Activated CD8-positive, alpha-beta T cell treated with anti-CD3 and anti-CD28 coated beads, Interleukin-2, amount 10 ng/mL, durations not matched to agents 7 days and 5 days (primary cell): ENCODE measurements at regions not wholly inside any gene's neighbourhood (a gene's known extent, or its start where the extent isn't known, plus 50 kb on each side); places are given as distances from the start of the nearest gene placed in this dataset.
"Not testable (repeated sequence)": the region's sequence is repeated elsewhere in the genome, so short reads cannot be mapped to it uniquely, and the experiment has no call there.

Source experiments
- ATAC-seq: fragments of 150-1000 bp; cut with Tn5 transposase; one replicate; pipeline ENCODE4 v1.10.0; 2021; ENCODE audit warnings: moderate library complexity
- CTCF ChIA-PET: fragments of 350-600 bp; sonication (Branson Sonifier 250); formaldehyde crosslinking; loops from one replicate; lab custom pipeline; 2021; ENCODE audit warnings: antibody characterized with exemption; lab: Charles Lee
- POLR2A ChIA-PET: fragments of 350-600 bp; sonication (Branson Sonifier 250); formaldehyde crosslinking; loops from one replicate; lab custom pipeline; 2021; ENCODE audit warnings: antibody characterized with exemption; lab: Charles Lee
- DNase-seq: peaks from one replicate; pipeline ENCODE4 v3.0.0-alpha.2; 2020
- H3K27ac Mint-ChIP-seq: one replicate; pipeline ENCODE4 v1.8.0; 2021; ENCODE audit warnings: mild to moderate bottlenecking, mixed read lengths
- H3K27me3 Mint-ChIP-seq: one replicate; pipeline ENCODE4 v1.8.0; 2021; ENCODE audit warnings: low read depth, mixed read lengths
- H3K36me3 Mint-ChIP-seq: one replicate; pipeline ENCODE4 v1.8.0; 2021; ENCODE audit warnings: low read depth, mixed read lengths
- H3K4me1 Mint-ChIP-seq: one replicate; pipeline ENCODE4 v1.8.0; 2021; ENCODE audit warnings: low read depth, mixed read lengths
- H3K4me3 Mint-ChIP-seq: one replicate; pipeline ENCODE4 v1.8.0; 2021; ENCODE audit warnings: mild to moderate bottlenecking, mixed read lengths
- H3K9me3 Mint-ChIP-seq: one replicate; pipeline ENCODE4 v1.8.0; 2022; ENCODE audit warnings: mixed read lengths; ENCODE audit not compliant: insufficient read depth

- H3K4me3 Mint-ChIP-seq = no peak overlapping the region
- ChIA-PET POLR2A (no interaction called here), CTCF (no interaction called here)
These were observed 248.3 kb upstream of the SLITRK1 start for GRCh38 chr13:84130495-84131114.

GRCh38 chr13:84129966-84130365, 247.7 kb upstream of the SLITRK1 start:
- H3K4me1 Mint-ChIP-seq = peaks cover 2% of the 10 kb centered on the region
- ATAC-seq (no peak), DNase-seq (no peak)
- H3K27me3 Mint-ChIP-seq = no peaks in the 10 kb centered on the region
- H3K9me3 Mint-ChIP-seq = no peaks in the 10 kb centered on the region
- POLR2A ChIA-PET = no interaction called here
- no peaks in the 10 kb centered on the region for H3K36me3 Mint-ChIP-seq
- H3K4me3 Mint-ChIP-seq = no peak overlapping the region
- CTCF ChIA-PET = no interaction called here
- H3K27ac Mint-ChIP-seq = no peak overlapping the region

More at GRCh38 chr13:84130495-84131114, 248.3 kb upstream of the SLITRK1 start:
- Mint-ChIP-seq H3K4me1 (peaks cover 4% of the 10 kb centered on the region), H3K36me3 (no peaks in the 10 kb centered on the region), H3K27me3 (no peaks in the 10 kb centered on the region), H3K27ac (no peak overlapping the region), H3K9me3 (no peaks in the 10 kb centered on the region)
- ATAC-seq (no peak), DNase-seq (no peak)

GRCh38 chr13:84127597-84128128, 245.4 kb upstream of the SLITRK1 start:
- no peak overlapping the region for H3K4me3 Mint-ChIP-seq
- peaks cover 3% of the 10 kb centered on the region for H3K4me1 Mint-ChIP-seq
- DNase-seq (no peak), ATAC-seq (no peak)
- no peaks in the 10 kb centered on the region for H3K27me3 Mint-ChIP-seq
- CTCF ChIA-PET = no interaction called here
- H3K27ac Mint-ChIP-seq = no peak overlapping the region
- no peaks in the 10 kb centered on the region for H3K36me3 Mint-ChIP-seq
- no peaks in the 10 kb centered on the region for H3K9me3 Mint-ChIP-seq
- POLR2A ChIA-PET = no interaction called here

- Mint-ChIP-seq H3K27me3 (no peaks in the 10 kb centered on the region), H3K36me3 (no peaks in the 10 kb centered on the region), H3K4me1 (peaks cover 7% of the 10 kb centered on the region), H3K4me3 (no peak overlapping the region), H3K27ac (no peak overlapping the region), H3K9me3 (no peaks in the 10 kb centered on the region)
- ChIA-PET POLR2A (no interaction called here), CTCF (interaction anchor here (0.6 to 1.5 kb wide), 2 partner anchors 9 to 10 kb away, joined by 3 to 5 read pairs; no protein-coding TSS in a partner anchor)
- ATAC-seq (no peak), DNase-seq (no peak)
These were observed 244.4 kb upstream of the SLITRK1 start for GRCh38 chr13:84126671-84127171.

GRCh38 chr13:84121456-84121855, 239.2 kb upstream of the SLITRK1 start:
- ChIA-PET POLR2A (no interaction called here), CTCF (no interaction called here)
- no peak for DNase-seq
- peaks cover 7% of the 10 kb centered on the region for H3K4me1 Mint-ChIP-seq
- ATAC-seq = no peak
- no peak overlapping the region for H3K4me3 Mint-ChIP-seq
- no peaks in the 10 kb centered on the region for H3K36me3 Mint-ChIP-seq
- H3K27ac Mint-ChIP-seq = no peak overlapping the region
- H3K9me3 Mint-ChIP-seq = no peaks in the 10 kb centered on the region
- H3K27me3 Mint-ChIP-seq = peaks cover 5% of the 10 kb centered on the region

- no peak overlapping the region for H3K27ac Mint-ChIP-seq
- peaks cover 5% of the 10 kb centered on the region for H3K27me3 Mint-ChIP-seq
- no peaks in the 10 kb centered on the region for H3K9me3 Mint-ChIP-seq
- H3K4me1 Mint-ChIP-seq = peaks cover 7% of the 10 kb centered on the region
- H3K4me3 Mint-ChIP-seq = no peak overlapping the region
- ATAC-seq (no peak), DNase-seq (no peak)
- H3K36me3 Mint-ChIP-seq = no peaks in the 10 kb centered on the region
- ChIA-PET POLR2A (no interaction called here), CTCF (no interaction called here)
These were observed 236.7 kb upstream of the SLITRK1 start for GRCh38 chr13:84118839-84119409.

- ATAC-seq (no peak), DNase-seq (no peak)
- Mint-ChIP-seq H3K9me3 (no peaks in the 10 kb centered on the region), H3K36me3 (no peaks in the 10 kb centered on the region), H3K27me3 (no peaks in the 10 kb centered on the region), H3K4me3 (no peak overlapping the region), H3K4me1 (no peaks in the 10 kb centered on the region), H3K27ac (no peak overlapping the region)
- CTCF ChIA-PET = no interaction called here
- POLR2A ChIA-PET = no interaction called here
These were observed 216.0 kb upstream of the SLITRK1 start for GRCh38 chr13:84098273-84098672.

- DNase-seq = no peak
- ChIA-PET POLR2A (no interaction called here), CTCF (no interaction called here)
- ATAC-seq = no peak
- Mint-ChIP-seq H3K4me3 (no peak overlapping the region), H3K4me1 (no peaks in the 10 kb centered on the region), H3K36me3 (no peaks in the 10 kb centered on the region), H3K9me3 (no peaks in the 10 kb centered on the region), H3K27me3 (no peaks in the 10 kb centered on the region), H3K27ac (no peak overlapping the region)
These were observed 214.9 kb upstream of the SLITRK1 start for GRCh38 chr13:84097148-84097547.

- Mint-ChIP-seq H3K27ac (no peak overlapping the region), H3K36me3 (no peaks in the 10 kb centered on the region), H3K4me3 (no peak overlapping the region), H3K4me1 (no peaks in the 10 kb centered on the region), H3K9me3 (no peaks in the 10 kb centered on the region), H3K27me3 (no peaks in the 10 kb centered on the region)
- ATAC-seq (no peak), DNase-seq (no peak)
- ChIA-PET POLR2A (no interaction called here), CTCF (no interaction called here)
These were observed 213.9 kb upstream of the SLITRK1 start for GRCh38 chr13:84096216-84096615.

- Mint-ChIP-seq H3K27ac (no peak overlapping the region), H3K9me3 (peaks cover 4% of the 10 kb centered on the region), H3K4me3 (no peak overlapping the region), H3K27me3 (no peaks in the 10 kb centered on the region), H3K36me3 (no peaks in the 10 kb centered on the region), H3K4me1 (no peaks in the 10 kb centered on the region)
- CTCF ChIA-PET = no interaction called here
- ATAC-seq (no peak), DNase-seq (no peak)
- POLR2A ChIA-PET = no interaction called here
These were observed 206.7 kb upstream of the SLITRK1 start for GRCh38 chr13:84088996-84089395.

GRCh38 chr13:84086847-84087162, 204.5 kb upstream of the SLITRK1 start:
- Mint-ChIP-seq H3K27me3 (no peaks in the 10 kb centered on the region), H3K9me3 (peaks cover 4% of the 10 kb centered on the region), H3K36me3 (no peaks in the 10 kb centered on the region), H3K4me1 (no peaks in the 10 kb centered on the region), H3K4me3 (no peak overlapping the region), H3K27ac (no peak overlapping the region)
- ChIA-PET CTCF (no interaction called here), POLR2A (no interaction called here)
- no peak for DNase-seq
- ATAC-seq = no peak

- H3K4me3 Mint-ChIP-seq, H3K36me3 Mint-ChIP-seq, H3K27me3 Mint-ChIP-seq, DNase-seq, H3K27ac Mint-ChIP-seq, ATAC-seq, H3K9me3 Mint-ChIP-seq, H3K4me1 Mint-ChIP-seq, POLR2A ChIA-PET, CTCF ChIA-PET: not testable (repeated sequence)
These were observed 204.0 kb upstream of the SLITRK1 start for GRCh38 chr13:84086098-84086846.
